SU-DHL-6 (cell line): ENCODE measurements at regions not wholly inside any gene's neighbourhood (a gene's known extent, or its start where the extent isn't known, plus 50 kb on each side); places are given as distances from the start of the nearest gene placed in this dataset.

Source experiments
- H2AFZ ChIP-seq: fragments of 200-600 bp; sonication (generic); 2 replicates; pipeline ENCODE4 v1.6.1; 2014; ENCODE audit warnings: low read depth, mild to moderate bottlenecking, moderate library complexity, mixed read lengths, antibody characterized with exemption, low read length; ENCODE audit not compliant: severe bottlenecking
- H3F3A ChIP-seq: fragments of 200-600 bp; shearing (Covaris generic); 2 replicates; pipeline ENCODE4 v1.6.0; 2016; ENCODE audit warnings: antibody characterized with exemption, mild to moderate bottlenecking; ENCODE audit not compliant: insufficient read depth
- H3K27ac ChIP-seq: fragments of 200-600 bp; sonication (generic); 2 replicates; pipeline ENCODE4 v1.5.1; 2016; ENCODE audit warnings: low read depth, mild to moderate bottlenecking, low read length, moderate library complexity, mixed read lengths
- H3K27me3 ChIP-seq: fragments of 200-600 bp; sonication (generic), shearing (Covaris generic); 2 replicates; pipeline ENCODE4 v1.6.0; 2014; ENCODE audit warnings: mild to moderate bottlenecking, low read length
- H3K36me3 ChIP-seq: fragments of 200-600 bp; sonication (generic); 2 replicates; pipeline ENCODE4 v1.6.1; 2014; ENCODE audit warnings: mild to moderate bottlenecking, low read length, mixed read lengths
- H3K4me2 ChIP-seq: fragments of 300-600, 200-600 bp; shearing (Covaris generic), sonication (generic); 2 replicates; pipeline ENCODE4 v1.6.0; 2014; ENCODE audit warnings: low read length, low read depth, mild to moderate bottlenecking; ENCODE audit not compliant: poor library complexity, severe bottlenecking
- H3K4me3 ChIP-seq: fragments of 200-600 bp; sonication (generic); 2 replicates; pipeline ENCODE4 v1.5.1; 2014; ENCODE audit warnings: antibody characterized with exemption, low read length, mild to moderate bottlenecking, mixed read lengths; ENCODE audit not compliant: insufficient read depth, poor library complexity, severe bottlenecking
- H3K79me2 ChIP-seq: fragments of 200-600 bp; sonication (generic); 2 replicates; pipeline ENCODE4 v1.6.1; 2014; ENCODE audit warnings: mild to moderate bottlenecking, low read length, moderate library complexity; ENCODE audit not compliant: insufficient read depth
- H3K9ac ChIP-seq: fragments of 200-600 bp; sonication (generic); 2 replicates; pipeline ENCODE4 v1.7.0; 2014; ENCODE audit warnings: mild to moderate bottlenecking, low read length
- H3K9me2 ChIP-seq: fragments of 200-600 bp; sonication (generic); replicated peaks from 2 replicates; pipeline ENCODE4 v1.6.1; 2014; ENCODE audit warnings: low read length; ENCODE audit not compliant: insufficient read depth
- H3K9me3 ChIP-seq: fragments of 200-600 bp; sonication (generic); 2 replicates; pipeline ENCODE4 v1.6.1; 2014; ENCODE audit warnings: low read length, mixed read lengths; ENCODE audit not compliant: insufficient read depth
- H4K20me1 ChIP-seq: fragments of 200-600 bp; sonication (generic); 2 replicates; pipeline ENCODE4 v1.6.1; 2014; ENCODE audit warnings: low read depth, mild to moderate bottlenecking, antibody characterized with exemption, low read length, moderate library complexity, mixed read lengths
- CTCF ChIP-seq: fragments of 200-600 bp; sonication (generic); IDR thresholded peaks from one replicate; pipeline ENCODE4 v1.5.1; 2017; ENCODE audit warnings: antibody characterized with exemption, mild to moderate bottlenecking, low read length, moderate library complexity; ENCODE audit not compliant: insufficient read depth, poor library complexity, severe bottlenecking
- EZH2phosphoT487 ChIP-seq: fragments of 200-600 bp; sonication (generic), shearing (Covaris generic); conservative IDR thresholded peaks from 2 replicates; pipeline ENCODE4 v1.6.1; 2018; ENCODE audit warnings: mild to moderate bottlenecking, antibody characterized with exemption, low read length, moderate library complexity, mixed read lengths

DNA sequence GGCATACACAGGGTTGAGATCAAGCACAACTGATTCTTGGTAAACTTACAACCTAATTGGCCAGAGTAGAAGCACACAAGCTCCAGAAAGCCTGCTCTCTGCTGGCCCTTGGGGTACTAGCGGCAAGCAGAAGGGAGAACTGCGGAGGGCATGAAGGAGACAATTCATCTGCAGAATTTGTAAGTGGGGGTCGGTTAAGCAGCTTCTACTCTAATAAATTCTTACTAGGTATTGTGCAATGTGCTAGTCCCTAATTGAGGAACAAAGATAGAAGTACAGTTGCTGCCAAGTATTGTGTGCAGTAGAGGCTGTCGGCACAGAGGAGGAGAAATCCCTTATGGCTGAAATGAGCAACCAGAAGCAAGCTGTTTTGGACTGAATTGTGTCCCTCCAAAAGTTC, 91.2 kb upstream of the VEPH1 start:
- Histone ChIP-seq H3K9me3 (no peaks in the 10 kb centered on the region), H3K36me3 (no peaks in the 10 kb centered on the region), H3K4me3 (no peak overlapping the region), H3K9me2 (no peaks in the 10 kb centered on the region), H3K27ac (no peak overlapping the region), H2AFZ (no peak overlapping the region), H3K79me2 (no peaks in the 10 kb centered on the region), H4K20me1 (no peaks in the 10 kb centered on the region), H3K27me3 (no peaks in the 10 kb centered on the region), H3K9ac (no peak overlapping the region), H3K4me2 (no peak overlapping the region), H3F3A (no peaks in the 10 kb centered on the region)
- TF ChIP-seq CTCF: no peak
- TF ChIP-seq EZH2phosphoT487: no peak

GRCh38 chr3:157592769-157593168, 89.6 kb upstream of the VEPH1 start:
- Histone ChIP-seq H3K27me3 (no peaks in the 10 kb centered on the region), H4K20me1 (no peaks in the 10 kb centered on the region), H3K4me3 (no peak overlapping the region), H3K27ac (no peak overlapping the region), H3K9me2 (no peaks in the 10 kb centered on the region), H3K9ac (no peak overlapping the region), H3K9me3 (no peaks in the 10 kb centered on the region), H3K4me2 (no peak overlapping the region), H3K79me2 (no peaks in the 10 kb centered on the region), H3F3A (no peaks in the 10 kb centered on the region), H2AFZ (no peak overlapping the region), H3K36me3 (no peaks in the 10 kb centered on the region)
- TF ChIP-seq CTCF: no peak

- Histone ChIP-seq H3K36me3 (no peaks in the 10 kb centered on the region), H3K79me2 (no peaks in the 10 kb centered on the region), H3K4me2 (no peak overlapping the region), H3K9me2 (no peaks in the 10 kb centered on the region), H3K9me3 (no peaks in the 10 kb centered on the region), H2AFZ (no peak overlapping the region), H3K27ac (no peak overlapping the region), H3K27me3 (no peaks in the 10 kb centered on the region), H3K9ac (no peak overlapping the region), H3K4me3 (no peak overlapping the region), H4K20me1 (no peaks in the 10 kb centered on the region), H3F3A (no peaks in the 10 kb centered on the region)
- TF ChIP-seq CTCF: no peak
- TF ChIP-seq EZH2phosphoT487: no peak
Measured at GRCh38 chr3:157590273-157590672, 87.1 kb upstream of the VEPH1 start.

DNA sequence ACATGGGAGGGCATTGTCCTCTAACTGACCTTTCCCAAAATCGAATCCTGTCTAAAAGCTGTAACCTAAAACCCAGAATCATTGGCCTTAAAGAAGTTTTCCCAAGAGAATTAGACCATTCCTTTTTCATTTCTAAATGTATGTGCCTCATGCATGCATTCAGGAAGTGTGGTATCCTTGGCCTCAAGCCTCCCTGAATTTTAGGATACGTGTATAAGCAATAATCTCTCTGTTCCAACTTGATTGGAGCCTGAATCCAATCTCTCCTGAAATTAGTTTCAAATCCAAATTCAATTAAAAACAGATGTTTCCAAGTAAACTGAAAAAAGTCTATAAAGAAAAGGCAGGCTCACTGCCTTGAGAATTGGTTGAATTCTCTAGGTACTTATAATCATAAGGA, 86.0 kb upstream of the VEPH1 start:
- Histone ChIP-seq H3K9ac (no peak overlapping the region), H3K4me2 (no peak overlapping the region), H3K4me3 (no peak overlapping the region), H2AFZ (no peak overlapping the region), H3K27ac (no peak overlapping the region), H3K79me2 (no peaks in the 10 kb centered on the region), H4K20me1 (no peaks in the 10 kb centered on the region), H3K27me3 (no peaks in the 10 kb centered on the region), H3F3A (no peaks in the 10 kb centered on the region), H3K9me3 (no peaks in the 10 kb centered on the region), H3K9me2 (no peaks in the 10 kb centered on the region), H3K36me3 (no peaks in the 10 kb centered on the region)
- no peak for TF ChIP-seq EZH2phosphoT487
- TF ChIP-seq CTCF: no peak
